K562 (cell line): ENCODE measurements at regions not wholly inside any gene's neighbourhood (a gene's known extent, or its start where the extent isn't known, plus 50 kb on each side); places are given as distances from the start of the nearest gene placed in this dataset.

ENCODE experiments used
- ATAC-seq: fragments of 200-7000 bp; cut with Tn5 transposase; 3 replicates; pipeline ENCODE4 v1.9.1; 2020; ENCODE audit warnings: moderate library complexity
- BruUV-seq: library from RNA; stranded (reverse); fragments of 400-500 nt; replicated peaks from 2 replicates; lab custom pipeline; 2021; lab: Mats Ljungman, UMichigan
- CTCF ChIA-PET: fragments of 300-600 bp; formaldehyde crosslinking; extraction: SDS; loops from one replicate; lab custom pipeline; 2021; ENCODE audit warnings: low intra/inter-chr PET ratio; lab: Yijun Ruan, JAX
- POLR2A ChIA-PET: fragments of 300-600, 350-650 bp; sonication (Branson Sonifier 250); formaldehyde crosslinking; extraction: SDS; loops from one replicate; lab custom pipeline; 2021; ENCODE audit warnings: antibody characterized with exemption, inconsistent platforms; lab: Yijun Ruan, JAX
- DNase-seq, 4 experiments: peaks; one replicate each; pipeline versions ENCODE4 v3.0.0 to v3.0.0-alpha.2; 2011 to 2018; ENCODE audit warnings: low spot score in 3 of 4, mixed read lengths in 3 of 4; ENCODE audit errors: extremely low read depth in 1 of 4
- FAIRE-seq: peaks from 2 replicates; lab custom pipeline; 2011; peaks lifted over from hg19 to GRCh38; lab: Jason Lieb, UNC
- H2AFZ ChIP-seq: 2 replicates; pipeline ENCODE4 v1.6.0; 2011; ENCODE audit warnings: low read depth, low read length, control low read depth, inconsistent platforms
- H3K27ac ChIP-seq: fragments of 200-600 bp; 3 replicates; pipeline ENCODE4 v1.8.0; 2011; ENCODE audit warnings: low read depth, mild to moderate bottlenecking, control low read depth, inconsistent platforms, low read length, moderate library complexity, mixed read lengths; ENCODE audit errors: extremely low read depth
- H3K27me3 ChIP-seq, 2 experiments: fragments of 300-600 bp in 1 of 2; 2 replicates in 1 of 2; 3 replicates in 1 of 2; pipeline versions ENCODE4 v1.6.0 to v1.8.0; 2011; ENCODE audit warnings: inconsistent platforms in 2 of 2, low read length in 2 of 2, mild to moderate bottlenecking in 1 of 2, mixed read lengths in 1 of 2, moderate library complexity in 1 of 2; ENCODE audit not compliant: control insufficient read depth in 2 of 2, insufficient read depth in 2 of 2
- H3K36me3 ChIP-seq: fragments of 300-600 bp; 3 replicates; pipeline ENCODE4 v1.8.0; 2011; ENCODE audit warnings: mild to moderate bottlenecking, low read length, inconsistent platforms; ENCODE audit not compliant: control insufficient read depth, insufficient read depth
- H3K4me1 ChIP-seq, 2 experiments: fragments of 200-600 bp in 1 of 2; replicated peaks in 1 of 2; 2 replicates in 1 of 2; 3 replicates in 1 of 2; pipeline versions ENCODE4 v1.5.1 to v1.8.0; 2011; ENCODE audit warnings: inconsistent platforms in 2 of 2, low read length in 2 of 2, mild to moderate bottlenecking in 1 of 2, mixed read lengths in 1 of 2, moderate library complexity in 1 of 2; ENCODE audit not compliant: control insufficient read depth in 2 of 2, insufficient read depth in 2 of 2
- H3K4me2 ChIP-seq: 2 replicates; pipeline ENCODE4 v1.6.1; 2011; ENCODE audit warnings: low read length, control low read depth, inconsistent platforms, mixed read lengths; ENCODE audit not compliant: insufficient read depth
- H3K4me3 ChIP-seq: fragments of 200-600 bp; sonication (generic), shearing (Covaris generic); 2 replicates; pipeline ENCODE4 v1.5.1; 2016; ENCODE audit warnings: control low read depth, inconsistent platforms
- H3K79me2 ChIP-seq: fragments of 200-600 bp; 3 replicates; pipeline ENCODE4 v1.8.0; 2011; ENCODE audit warnings: low read length, inconsistent platforms; ENCODE audit not compliant: control insufficient read depth, insufficient read depth
- H3K9ac ChIP-seq, 2 experiments: 2 replicates each; pipeline versions ENCODE4 v1.6.0 to v1.6.1; 2011; ENCODE audit warnings: low read depth in 2 of 2, low read length in 2 of 2, control low read depth in 1 of 2, inconsistent platforms in 1 of 2, mild to moderate bottlenecking in 1 of 2, mixed read lengths in 1 of 2; ENCODE audit not compliant: insufficient read depth in 1 of 2
- H3K9me1 ChIP-seq: one replicate; pipeline ENCODE4 v1.6.0; 2011; ENCODE audit warnings: inconsistent platforms, mild to moderate bottlenecking, low read length, moderate library complexity; ENCODE audit not compliant: control insufficient read depth, insufficient read depth
- H3K9me3 ChIP-seq: replicated peaks from 2 replicates; pipeline ENCODE4 v1.5.1; 2011; ENCODE audit warnings: low read depth, low read length, inconsistent platforms; ENCODE audit not compliant: control insufficient read depth, insufficient read depth
- H4K20me1 ChIP-seq: replicated peaks from 2 replicates; pipeline ENCODE4 v1.6.1; 2011; ENCODE audit warnings: low read length, inconsistent platforms, mixed read lengths; ENCODE audit not compliant: control insufficient read depth, insufficient read depth
- ATF3 ChIP-seq, 2 experiments: fragments of 450-650 bp in 1 of 2; sonication (generic) in 1 of 2; formaldehyde crosslinking in 1 of 2; IDR thresholded peaks in 1 of 2; conservative IDR thresholded peaks in 1 of 2; 2 replicates each; pipeline versions ENCODE4 v1.6.1 to v1.8.1; 2016 to 2023; ENCODE audit warnings: mild to moderate bottlenecking in 2 of 2, moderate library complexity in 2 of 2, inconsistent platforms in 1 of 2, missing genetic modification reagents in 1 of 2
- CREB1 ChIP-seq, 2 experiments: sonication (generic) in 1 of 2; formaldehyde crosslinking in 1 of 2; IDR thresholded peaks; 2 replicates each; pipeline versions ENCODE4 v1.6.1 to v1.8.0; 2012 to 2022; ENCODE audit warnings: inconsistent platforms in 1 of 2, mild to moderate bottlenecking in 1 of 2, missing genetic modification reagents in 1 of 2, moderate library complexity in 1 of 2
- GTF2E2 ChIP-seq: fragments of 200-800 bp; sonication (Bioruptor generic); IDR thresholded peaks from 2 replicates; pipeline ENCODE4 v1.6.1; 2016; ENCODE audit warnings: missing genetic modification characterization, missing compliant biosample characterization
- PPARD ChIP-seq: fragments of 250-450 bp; sonication (Bioruptor Pico); IDR thresholded peaks from 2 replicates; pipeline ENCODE4 v1.8.0; 2022; ENCODE audit warnings: inconsistent platforms, mild to moderate bottlenecking, moderate library complexity
- PRMT5 ChIP-seq: sonication (generic); formaldehyde crosslinking; IDR thresholded peaks from 2 replicates; pipeline ENCODE4 v1.5.0; 2020; ENCODE audit warnings: missing genetic modification reagents
- RNF219 ChIP-seq: fragments of 250-450 bp; sonication (Bioruptor Pico); IDR thresholded peaks from 2 replicates; pipeline ENCODE4 v1.5.0; 2022; ENCODE audit warnings: mild to moderate bottlenecking
- ZKSCAN8 ChIP-seq: fragments of 200-800 bp; sonication (Bioruptor generic); IDR thresholded peaks from 2 replicates; pipeline ENCODE4 v1.6.1; 2016; ENCODE audit warnings: missing genetic modification characterization, missing compliant biosample characterization
- ZNF165 ChIP-seq: fragments of 250-450 bp; sonication (Bioruptor Pico); IDR thresholded peaks from 2 replicates; pipeline ENCODE4 v1.4.0; 2020; ENCODE audit warnings: borderline replicate concordance
- ZNF212 ChIP-seq: fragments of 450-650 bp; formaldehyde crosslinking; IDR thresholded peaks from 2 replicates; pipeline ENCODE4 v1.4.0; 2020; ENCODE audit warnings: mild to moderate bottlenecking
- ZNF780A ChIP-seq: fragments of 250-450 bp; sonication (Bioruptor Pico); IDR thresholded peaks from 2 replicates; pipeline ENCODE4 v1.5.0; 2021; ENCODE audit warnings: mild to moderate bottlenecking
- WGBS: fragments of 100-300 bp; shearing (Covaris generic); methylation state at CpG from one replicate; pipeline ENCODE4 v1.1.6; 2016; ENCODE audit warnings: low coverage, mixed read lengths; ENCODE audit not compliant: insufficient coverage; ENCODE audit errors: missing lambda C conversion rate; 5-methylcytosine and 5-hydroxymethylcytosine counted together
- in situ Hi-C: fragments of 300-500 bp; cut with MboI; formaldehyde crosslinking; loops from 4 replicates; pipeline ENCODE4 v1.15.0; 2018; ENCODE audit warnings: inconsistent platforms, mixed read lengths
- intact Hi-C: fragments of 100-400 bp; cut with micrococcal nuclease; formaldehyde crosslinking; loops from 2 replicates; pipeline ENCODE4 v1.14.2; 2022

- Histone ChIP-seq H3K4me3 (no peak overlapping the region), H3K27ac (no peak overlapping the region), H2AFZ (no peak overlapping the region), H3K9me1 (no peaks in the 10 kb centered on the region), H3K36me3 (no peaks in the 10 kb centered on the region), H4K20me1 (no peaks in the 10 kb centered on the region), H3K9me3 (no peaks in the 10 kb centered on the region), H3K4me2 (no peak overlapping the region), H3K4me1 (no peaks in the 10 kb centered on the region), H3K27me3 (no peaks in the 10 kb centered on the region), H3K9ac (no peak overlapping the region), H3K79me2 (no peaks in the 10 kb centered on the region)
- ChIA-PET CTCF (no interaction called here), POLR2A (no interaction called here)
- TF ChIP-seq ZKSCAN8 (CRISPR knock-in tag) (no peak), PRMT5 (CRISPR knock-in tag) (no peak), CREB1 (IDR thresholded peaks at IDR 0.05) (no peak), CREB1 (CRISPR knock-in tag; IDR thresholded peaks at IDR 0.05) (no peak)
- no peak for FAIRE-seq
- no TSS peak for BruUV-seq
- ATAC-seq: no peak
- WGBS: 0% methylated on average over 2 of the region's 2 CpGs
- intact Hi-C loops (no loop called here), in situ Hi-C loops (no loop called here)
- DNase-seq: no peak
Observed at GRCh38 chr3:102031834-102032233, 182.5 kb downstream of the NFKBIZ start.

GRCh38 chr3:102032491-102033383 is 183.4 kb downstream of the NFKBIZ start:
- no peak for ATAC-seq
- Histone ChIP-seq H3K4me3 (no peak overlapping the region), H3K4me1 (no peaks in the 10 kb centered on the region), H3K79me2 (no peaks in the 10 kb centered on the region), H4K20me1 (no peaks in the 10 kb centered on the region), H2AFZ (no peak overlapping the region), H3K27me3 (no peaks in the 10 kb centered on the region), H3K27ac (no peak overlapping the region), H3K9ac (no peak overlapping the region), H3K4me2 (no peak overlapping the region), H3K36me3 (no peaks in the 10 kb centered on the region), H3K9me3 (no peaks in the 10 kb centered on the region), H3K9me1 (no peaks in the 10 kb centered on the region)
- FAIRE-seq: no peak
- in situ Hi-C loops (no loop called here), intact Hi-C loops (no loop called here)
- no TSS peak for BruUV-seq
- CTCF ChIA-PET: no interaction called here
- POLR2A ChIA-PET: no interaction called here
- 0% methylated on average over 2 of the region's 2 CpGs for WGBS
- DNase-seq: no peak
- TF ChIP-seq RNF219 (CRISPR knock-in tag) (no peak), GTF2E2 (tag) (no peak), ZNF212 (CRISPR knock-in tag) (no peak), ATF3 (IDR thresholded peaks at IDR 0.05) (no peak), ATF3 (CRISPR knock-in tag; conservative IDR thresholded peaks at IDR 0.05) (no peak), ZNF165 (CRISPR knock-in tag) (no peak), PPARD (CRISPR knock-in tag) (no peak), ZNF780A (CRISPR knock-in tag) (no peak)
